HG03558 (cell line): ENCODE measurements at regions not wholly inside any gene's neighbourhood (a gene's known extent, or its start where the extent isn't known, plus 50 kb on each side); places are given as distances from the start of the nearest gene placed in this dataset.

Source experiments
- ATAC-seq: cut with Tn5 transposase; IDR thresholded peaks from one replicate; pipeline ENCODE4 v1.9.1; 2021; ENCODE audit warnings: moderate number of reproducible peaks; ENCODE audit not compliant: unreplicated experiment; ENCODE audit errors: extremely low read depth

DNA sequence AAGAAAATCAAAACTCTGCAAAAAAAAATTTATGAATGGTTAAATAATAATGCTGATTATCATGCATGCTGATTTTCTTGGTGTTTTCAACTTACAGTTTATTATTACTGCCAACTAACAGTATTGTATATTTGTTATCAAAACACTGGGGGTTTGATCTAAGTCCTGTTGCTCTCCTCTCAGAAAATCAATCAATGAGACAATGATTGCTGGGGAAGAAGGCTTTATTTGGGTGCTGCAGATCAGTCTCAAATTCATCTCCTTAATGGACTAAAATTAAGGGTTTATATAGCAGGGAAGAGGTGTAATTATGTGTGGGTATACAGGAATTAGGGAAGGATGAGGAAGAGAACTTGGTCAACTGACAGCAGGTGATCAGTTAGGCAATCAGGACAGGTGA, 565.5 kb upstream of the CDH6 start:
- ATAC-seq, result no peak

DNA sequence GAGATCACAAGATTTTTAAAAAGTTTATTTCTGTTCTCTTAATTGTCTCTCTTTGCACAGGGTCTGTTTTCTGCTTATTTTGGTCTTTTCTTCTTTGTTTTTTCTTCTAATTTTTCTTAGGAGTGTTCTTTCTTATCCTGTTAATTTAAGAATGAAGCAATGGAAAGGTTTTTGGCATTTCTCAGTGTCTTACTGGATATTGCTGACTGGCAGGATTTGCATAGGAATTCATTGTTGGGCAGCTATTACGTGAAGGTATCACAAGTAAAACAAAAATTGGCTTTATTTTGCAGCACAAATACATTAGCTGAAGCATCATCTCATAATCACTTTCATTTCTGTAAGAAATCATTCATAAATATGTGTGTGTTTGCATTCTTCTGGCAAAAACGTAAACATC, 566.9 kb upstream of the CDH6 start:
- ATAC-seq, result no peak

DNA sequence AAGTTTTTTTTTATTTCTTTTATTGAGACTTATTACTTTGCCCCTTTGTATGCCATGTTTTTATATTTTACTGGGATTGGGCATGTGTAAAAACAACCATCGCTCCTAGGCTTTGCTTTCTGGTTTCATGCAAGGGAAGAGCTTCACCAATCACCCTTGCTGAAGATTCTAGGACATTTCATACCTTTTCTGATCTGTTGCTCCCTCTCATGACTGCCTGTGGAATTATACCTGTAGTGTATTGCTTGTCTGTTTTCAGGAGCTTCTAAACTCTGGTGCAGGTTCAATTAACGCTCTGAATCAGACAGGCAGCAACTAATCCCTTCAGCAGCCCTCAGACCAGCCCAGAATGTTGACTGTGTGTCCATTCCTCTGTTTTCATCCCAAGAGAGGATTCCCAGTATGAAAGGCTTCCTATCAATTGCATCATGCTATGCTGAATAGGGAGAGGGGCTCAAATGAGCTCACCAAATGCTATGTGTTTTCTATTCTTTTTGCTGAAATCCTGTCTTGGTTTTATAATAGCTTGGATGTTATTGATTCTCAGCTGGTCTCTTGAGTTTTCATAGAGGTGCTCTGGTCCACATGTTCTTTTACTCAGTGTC, 572.9 kb upstream of the CDH6 start:
- no peak for ATAC-seq

DNA sequence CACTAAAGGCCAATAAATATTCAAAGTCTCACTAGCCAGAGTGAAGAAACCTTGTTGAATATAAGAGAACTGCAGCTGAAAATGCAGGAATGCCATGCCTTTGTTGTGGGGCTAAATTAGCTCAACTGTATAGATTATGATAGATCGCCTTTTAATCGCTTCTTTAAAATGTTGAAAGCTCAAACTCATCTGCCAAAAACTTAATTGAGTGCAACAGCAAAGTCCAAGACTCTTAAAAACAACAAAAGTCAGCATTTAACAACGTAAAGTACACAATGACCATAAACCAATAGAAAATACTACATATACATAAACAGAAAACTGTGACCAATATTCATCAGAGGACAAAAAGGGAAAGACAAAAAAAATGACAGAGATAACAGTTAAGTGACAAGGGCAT, 585.0 kb upstream of the CDH6 start:
- ATAC-seq, result no peak

DNA sequence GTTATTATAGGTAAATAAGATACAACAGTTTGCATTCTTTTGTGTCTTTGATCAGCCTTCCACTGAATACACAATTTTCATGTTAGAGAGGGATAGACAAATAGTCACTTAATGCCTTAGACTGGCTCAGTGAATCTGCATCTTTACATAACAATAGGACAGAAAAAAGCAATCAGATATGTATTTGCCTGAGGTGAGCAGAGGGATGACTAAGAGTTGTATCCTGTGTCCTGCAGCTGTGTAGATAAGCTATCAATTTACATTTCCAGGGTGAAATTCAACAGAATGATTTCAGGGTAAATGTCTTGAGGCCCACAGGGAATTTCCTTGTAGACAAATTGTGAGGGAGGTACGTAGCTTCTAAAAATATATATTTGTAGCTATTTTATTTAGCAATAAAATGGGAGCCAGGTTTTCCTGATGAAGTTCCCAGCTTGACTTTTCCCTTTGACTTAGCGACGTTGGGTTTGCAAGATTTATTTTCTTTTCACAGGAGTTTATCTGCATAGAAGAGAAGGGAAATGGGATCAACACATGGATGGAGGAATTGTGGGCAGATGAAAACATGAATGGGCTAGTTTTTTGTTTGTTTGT, 586.1 kb upstream of the CDH6 start:
- no peak for ATAC-seq

DNA sequence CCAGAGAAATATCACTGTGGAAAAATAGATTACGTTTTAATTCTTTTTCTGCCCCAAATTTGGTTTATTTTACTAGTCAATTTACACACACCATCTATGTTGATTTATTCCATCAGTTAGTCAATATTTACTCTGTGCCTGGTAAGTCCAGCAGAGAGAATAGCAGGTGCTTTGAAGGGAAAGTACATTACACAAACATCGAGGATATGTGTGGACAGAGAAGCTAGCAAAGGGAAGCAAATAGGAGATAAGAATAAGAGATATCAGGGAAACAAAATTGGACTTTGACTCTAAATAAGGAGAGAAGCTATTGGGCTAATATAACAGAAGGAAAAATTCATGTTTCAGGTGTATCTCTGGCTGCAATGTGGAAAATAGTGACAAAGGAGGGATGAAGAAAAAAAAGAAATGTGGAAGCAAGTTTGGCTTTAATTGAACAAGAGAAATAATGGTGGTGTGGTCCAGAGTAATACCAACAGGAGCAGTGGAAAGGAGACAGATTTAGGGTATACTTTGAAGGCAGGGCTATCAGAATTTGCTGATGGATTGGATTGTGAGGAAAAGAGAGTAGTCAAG, 587.7 kb upstream of the CDH6 start:
- no peak for ATAC-seq

DNA sequence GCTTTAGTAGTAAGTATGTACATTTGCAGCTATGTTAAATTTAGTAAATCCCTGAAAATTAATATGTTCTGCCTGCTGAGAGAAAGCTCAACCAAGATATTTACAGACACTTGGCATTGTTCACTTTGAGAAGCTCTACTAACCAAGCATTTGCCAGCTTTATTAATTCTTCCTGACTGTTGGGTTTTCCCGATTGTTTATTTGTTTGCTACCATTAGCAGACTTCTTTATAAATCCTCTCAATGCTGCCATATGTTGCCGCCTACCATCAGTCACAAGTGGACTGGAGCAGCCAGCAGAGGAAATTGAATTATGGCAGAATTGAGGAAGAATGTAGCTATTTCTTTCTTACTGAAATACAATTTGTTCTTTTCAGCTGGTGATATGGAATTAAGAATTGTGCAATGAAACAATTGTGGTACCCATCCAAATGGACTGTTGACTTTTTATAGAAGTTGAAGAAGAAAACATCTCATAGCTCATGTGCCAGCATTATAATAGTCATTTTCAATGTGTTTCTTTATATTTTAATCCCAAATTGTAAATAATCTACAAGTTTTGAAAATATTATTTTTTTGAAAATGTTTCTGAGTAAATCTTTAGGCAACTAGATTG, 588.7 kb upstream of the CDH6 start:
- ATAC-seq, result no peak

DNA sequence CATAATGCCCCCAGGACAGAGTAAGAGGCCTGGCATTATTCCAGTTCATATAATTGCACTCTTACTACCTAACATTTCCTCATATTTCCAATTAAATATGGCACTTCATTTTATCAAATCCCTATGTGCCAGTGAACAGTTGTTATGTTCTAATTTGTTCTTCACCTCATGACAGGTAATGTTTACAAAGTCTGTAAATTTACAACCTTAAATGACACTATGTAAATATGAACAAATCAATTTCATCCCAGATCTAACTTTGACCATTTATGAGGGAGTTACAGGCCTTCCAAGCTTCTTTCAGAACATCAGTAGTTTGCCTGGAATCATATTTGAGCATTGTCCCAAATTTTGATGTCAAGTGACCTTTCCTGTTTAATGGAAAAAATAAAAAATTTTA, 592.6 kb upstream of the CDH6 start:
- ATAC-seq, result no peak

DNA sequence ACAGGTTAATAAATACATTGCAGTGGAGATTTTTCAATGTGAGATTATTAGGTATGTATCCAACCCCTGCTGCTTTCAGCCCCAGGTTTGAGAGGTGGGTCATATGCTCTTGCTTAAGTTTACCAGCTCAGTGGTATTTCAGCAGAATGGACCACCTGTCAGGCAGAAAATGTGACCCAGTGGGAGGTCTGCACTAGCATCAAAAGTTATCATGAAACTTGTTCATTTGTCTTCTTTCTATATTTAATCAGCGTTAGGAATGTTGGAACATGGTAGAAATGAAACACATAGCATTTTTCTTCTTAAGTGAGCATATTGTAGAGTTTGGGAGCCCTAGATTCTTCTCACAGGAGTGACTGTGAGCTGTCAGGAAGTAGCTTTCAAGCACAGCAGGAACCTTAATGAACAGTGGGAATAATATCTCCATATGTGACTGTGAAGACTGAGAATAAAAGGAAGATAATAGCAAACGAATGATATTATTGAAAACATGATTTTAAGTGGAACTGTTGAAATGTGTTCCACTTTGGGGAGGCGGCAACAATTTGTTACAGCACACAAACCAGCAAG, 596.9 kb upstream of the CDH6 start:
- ATAC-seq, result no peak

DNA sequence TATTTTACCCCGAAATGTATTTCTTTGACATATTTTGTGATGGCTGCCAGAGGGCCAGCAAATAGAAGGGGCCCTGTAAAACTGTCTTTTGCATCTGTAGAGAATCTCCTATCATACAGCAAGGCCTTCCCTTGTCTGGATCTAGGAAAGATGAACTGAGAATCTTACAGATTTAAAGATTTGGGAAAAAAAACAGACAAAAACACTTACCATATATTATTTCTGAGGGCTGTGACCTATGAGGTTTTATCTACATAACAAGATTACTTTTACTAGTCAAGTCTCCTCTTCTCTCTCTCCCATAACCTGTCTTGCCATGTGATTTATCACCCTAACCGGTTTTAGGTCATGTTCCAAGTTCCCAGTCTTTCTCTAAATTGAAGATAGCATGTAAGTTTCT, 599.2 kb upstream of the CDH6 start:
- ATAC-seq, result no peak

DNA sequence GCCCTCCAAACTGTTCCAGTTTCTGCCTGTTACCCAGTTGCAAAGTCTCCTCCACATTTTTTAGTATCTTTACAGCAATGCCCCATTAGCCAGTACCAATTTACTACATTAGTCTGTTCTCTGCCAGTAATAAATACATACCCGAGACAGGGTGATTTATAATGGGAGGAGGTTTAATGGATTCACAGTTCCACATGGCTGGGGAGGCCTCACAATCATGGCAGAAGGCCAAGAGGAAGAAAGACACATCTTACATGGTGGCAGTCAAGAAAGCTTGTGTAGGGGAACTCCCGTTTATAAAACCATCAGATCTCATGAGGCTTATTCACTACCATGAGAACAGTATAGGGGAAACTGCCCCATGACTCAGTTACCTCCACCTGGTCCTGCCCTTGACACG, 600.7 kb upstream of the CDH6 start:
- no peak for ATAC-seq

DNA sequence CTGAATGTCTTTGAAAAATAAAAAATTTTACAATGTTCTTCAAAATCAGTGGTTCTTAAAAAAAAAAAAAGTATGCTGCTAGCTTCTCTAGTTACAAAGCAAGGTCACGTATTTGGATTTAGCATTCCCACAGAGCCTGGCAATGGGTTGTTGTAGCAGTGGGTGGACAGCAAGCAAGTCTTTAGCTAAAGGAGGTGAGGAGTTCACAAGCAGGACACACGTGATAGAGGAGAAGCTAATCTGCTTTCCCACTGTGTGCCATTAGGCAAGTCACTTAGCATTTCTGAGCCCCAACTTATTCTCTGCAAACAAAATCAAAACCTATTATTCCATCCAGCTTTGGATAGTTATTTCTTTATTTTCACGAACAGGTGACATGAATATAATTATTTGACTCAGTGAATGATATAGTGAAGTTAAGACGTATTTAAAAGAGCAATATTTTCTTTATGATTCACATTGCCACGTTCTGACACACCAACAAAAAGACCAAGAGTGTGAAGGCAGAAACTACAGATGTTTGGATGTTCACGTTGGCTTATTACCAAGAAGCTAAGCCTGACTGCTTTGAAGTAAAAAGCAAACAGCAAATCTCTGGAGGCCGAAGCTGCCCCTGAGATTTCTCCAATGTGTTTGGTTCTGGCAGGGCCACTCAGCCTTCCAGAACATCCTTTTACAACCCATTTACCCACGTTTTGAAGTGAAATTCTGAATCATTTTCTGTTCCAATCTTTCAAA, 612.1 kb upstream of the CDH6 start:
- ATAC-seq, result no peak

DNA sequence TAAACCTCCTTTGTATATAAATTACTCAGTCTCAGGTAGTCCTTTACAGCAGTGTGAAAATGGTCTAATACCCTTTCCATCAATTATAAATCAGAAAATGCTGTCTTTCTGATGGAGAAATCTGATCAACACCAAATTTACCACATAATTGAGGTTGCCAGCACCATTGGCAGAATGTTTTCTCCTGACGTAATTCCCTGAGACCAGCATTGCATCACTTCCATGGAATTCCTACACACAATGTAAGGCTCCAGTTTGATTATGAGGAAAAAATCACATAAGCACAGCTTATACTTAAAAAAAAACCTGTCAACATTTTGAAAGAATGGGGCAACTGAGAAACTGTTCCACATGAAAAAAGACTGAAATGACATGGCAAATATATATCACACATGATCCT, 618.7 kb upstream of the CDH6 start:
- no peak for ATAC-seq

DNA sequence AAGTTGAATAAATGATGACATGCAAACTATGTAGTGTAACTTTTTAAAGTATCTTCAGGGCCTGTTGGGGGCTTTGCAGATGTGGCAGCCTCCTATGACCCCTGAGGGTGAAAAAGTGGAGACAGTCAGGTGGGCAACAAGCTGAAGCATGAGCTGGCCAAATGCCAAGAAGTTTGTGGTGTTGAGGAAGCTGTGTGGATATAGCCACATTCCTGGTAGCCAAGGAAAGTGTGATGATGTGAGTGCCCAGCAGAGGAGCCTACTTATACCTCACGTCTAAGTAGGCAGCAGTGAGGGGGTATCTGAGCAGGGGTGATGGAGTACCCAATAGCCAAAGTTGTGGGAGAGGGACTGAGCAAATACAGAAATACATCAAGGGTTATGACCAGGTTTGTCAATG, 621.2 kb upstream of the CDH6 start:
- ATAC-seq, result no peak

DNA sequence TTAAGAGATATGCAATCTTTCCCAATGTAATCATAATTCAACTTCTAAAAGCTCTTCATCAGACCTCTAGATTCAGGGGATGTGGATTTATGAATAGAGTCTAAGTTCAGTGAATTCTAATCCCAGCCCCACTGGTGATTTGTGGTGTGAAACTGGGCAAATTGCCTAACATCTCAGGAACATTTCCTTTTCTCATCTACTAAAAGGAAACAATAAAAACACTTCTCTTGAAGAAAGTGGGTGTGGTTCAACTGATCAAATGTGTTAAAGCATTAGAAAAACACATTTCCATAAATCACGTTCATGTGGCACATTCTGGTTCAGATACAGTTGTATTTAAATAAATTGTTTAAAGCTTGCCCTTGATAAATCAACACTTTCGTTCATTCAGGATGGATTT, 631.7 kb upstream of the CDH6 start:
- no peak for ATAC-seq

DNA sequence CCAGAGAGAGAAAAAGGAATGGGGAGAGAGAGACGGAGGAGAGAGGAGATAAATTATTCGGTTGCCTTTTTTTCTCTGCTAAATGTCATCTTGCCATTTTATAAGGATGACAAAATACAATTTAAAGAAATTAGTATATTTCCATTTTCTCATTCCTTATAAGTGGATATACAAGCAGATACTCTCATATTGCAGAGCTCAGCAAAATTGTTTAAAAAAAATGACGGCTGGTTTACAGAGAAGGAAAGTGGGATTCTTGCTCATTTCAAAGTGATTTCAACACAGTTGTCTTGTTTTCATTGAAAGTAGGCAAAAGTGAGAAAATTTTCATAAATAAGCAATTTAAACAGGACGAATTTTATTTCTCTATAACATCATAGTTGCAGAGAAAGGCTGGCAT, 641.9 kb upstream of the CDH6 start:
- no peak for ATAC-seq

DNA sequence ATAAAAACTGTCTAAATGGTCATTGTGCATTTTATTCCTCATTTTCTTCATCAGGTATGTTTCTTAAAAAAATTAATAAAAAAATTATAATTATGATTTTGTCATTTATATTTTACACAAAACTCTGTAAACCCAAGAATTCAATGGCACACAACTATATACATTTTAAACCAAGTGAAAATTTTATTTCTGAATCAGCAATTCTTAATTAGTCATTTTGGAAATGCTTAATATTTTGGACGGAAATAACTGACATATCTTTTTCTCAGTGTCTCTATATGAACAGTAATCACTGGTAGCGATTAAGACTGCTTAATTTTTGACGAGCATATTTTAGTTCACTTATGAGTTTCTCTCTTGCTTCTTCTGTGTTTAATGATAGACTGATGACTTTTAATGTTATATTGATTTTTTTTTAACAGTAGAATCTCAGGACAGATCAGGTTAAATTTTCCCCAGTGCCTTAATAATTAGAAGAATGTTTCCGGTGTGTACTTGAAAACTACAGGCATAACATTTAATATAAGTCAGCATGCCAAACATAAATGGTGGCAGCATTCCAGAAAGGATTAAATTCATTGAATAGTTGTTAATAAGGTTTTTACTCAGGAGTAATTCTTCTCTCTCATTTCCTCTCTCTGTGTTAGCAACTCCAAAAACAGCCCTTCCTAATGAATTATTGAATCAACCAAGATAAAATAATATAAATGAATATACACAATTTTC, 644.7 kb upstream of the CDH6 start:
- no peak for ATAC-seq

DNA sequence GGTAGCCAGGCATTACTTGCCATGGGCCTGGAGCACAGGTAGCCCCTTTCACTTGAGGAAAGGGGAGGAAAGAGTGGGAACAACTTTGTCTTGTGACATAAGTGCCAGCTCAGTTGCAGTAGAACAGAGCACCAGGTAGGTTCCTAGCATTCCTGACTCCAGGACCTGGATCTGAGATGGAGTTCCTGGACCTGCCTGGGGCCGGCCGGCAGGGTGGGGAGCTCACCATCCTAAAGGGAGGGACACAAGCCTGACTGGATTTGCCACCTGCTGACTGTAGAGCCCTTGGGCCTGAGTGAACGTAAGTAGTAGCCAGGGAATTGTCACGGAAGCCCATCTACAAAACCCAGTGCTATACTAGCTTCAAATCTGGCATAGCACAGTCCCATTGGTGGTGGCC, 653.3 kb upstream of the CDH6 start:
- ATAC-seq, result no peak

DNA sequence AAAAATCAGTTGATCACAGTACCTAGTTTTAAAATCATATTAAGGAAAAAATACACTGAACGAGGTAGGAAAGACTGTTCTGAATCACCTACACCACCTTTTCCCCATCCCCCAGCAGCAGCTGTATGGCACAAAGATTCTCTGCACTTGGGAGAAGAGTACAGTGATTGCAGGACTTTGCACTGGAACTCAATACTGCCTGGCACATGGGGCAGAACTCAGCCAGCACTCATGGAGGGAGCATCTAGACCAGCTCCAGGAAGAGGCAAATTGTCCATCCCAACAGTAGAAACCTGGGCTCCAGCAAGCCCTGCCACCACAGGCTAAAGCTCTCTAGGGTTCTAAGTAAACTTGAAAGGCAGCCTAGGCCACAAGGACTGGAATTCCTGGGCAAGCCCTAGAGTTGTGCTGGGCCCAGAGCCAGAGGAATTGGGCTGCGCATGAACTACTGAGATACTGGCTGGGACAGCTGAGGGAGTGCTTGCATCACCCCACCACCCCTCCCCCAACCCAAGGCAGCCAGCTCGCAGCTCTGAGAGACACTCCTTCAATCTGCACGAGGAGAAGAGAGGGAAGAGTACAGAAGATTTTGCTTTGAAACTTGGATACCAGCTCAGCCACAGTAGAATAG, 654.4 kb upstream of the CDH6 start:
- no peak for ATAC-seq

DNA sequence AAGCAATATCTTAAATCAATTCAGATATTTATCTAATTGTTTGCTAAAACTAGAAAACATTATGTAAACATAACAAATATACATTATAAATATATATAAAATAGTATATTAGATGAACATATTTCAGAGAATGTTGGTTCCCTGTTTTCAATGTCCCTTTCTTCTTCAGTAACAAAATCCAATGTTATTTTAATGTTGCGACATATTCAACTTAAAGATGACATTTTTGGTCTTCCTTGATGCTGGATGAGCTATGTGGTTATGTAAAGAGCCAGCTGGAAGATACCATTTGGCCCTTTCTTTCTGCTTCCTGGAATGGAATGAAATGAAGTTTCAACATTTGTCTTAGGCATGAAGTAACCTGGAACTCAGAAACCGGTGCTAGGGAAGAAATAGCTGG, 668.1 kb upstream of the CDH6 start:
- no peak for ATAC-seq
